Caco-2 (cell line): ENCODE measurements at regions not wholly inside any gene's neighbourhood (a gene's known extent, or its start where the extent isn't known, plus 50 kb on each side); places are given as distances from the start of the nearest gene placed in this dataset.

Experiments
- BruUV-seq: library from RNA; stranded (reverse); fragments of 400-500 nt; replicated peaks from 2 replicates; lab custom pipeline; 2021; lab: Mats Ljungman, UMichigan
- CTCF ChIA-PET: fragments of 300-600 bp; sonication (Branson Sonifier 250); formaldehyde crosslinking; loops from one replicate; lab custom pipeline; 2022; ENCODE audit warnings: antibody characterized with exemption; lab: Charles Lee
- POLR2A ChIA-PET: fragments of 300-600 bp; sonication (Branson Sonifier 250); formaldehyde crosslinking; loops from one replicate; lab custom pipeline; 2022; ENCODE audit warnings: antibody characterized with exemption; lab: Charles Lee
- DNase-seq, 2 experiments: peaks; one replicate each; pipeline versions ENCODE4 v3.0.0 to v3.0.0-alpha.2; 2020 to 2022
- H3K27me3 ChIP-seq: replicated peaks from 2 replicates; pipeline ENCODE4 v1.6.0; 2011; ENCODE audit warnings: low read length; ENCODE audit not compliant: control insufficient read depth, insufficient read depth
- H3K36me3 ChIP-seq: 2 replicates; pipeline ENCODE4 v1.5.1; 2011; ENCODE audit warnings: low read length; ENCODE audit not compliant: control insufficient read depth, insufficient read depth
- H3K4me1 ChIP-seq: fragments of 250-450 bp; sonication (Bioruptor Pico); 2 replicates; pipeline ENCODE4 v1.5.1; 2020; ENCODE audit warnings: mild to moderate bottlenecking
- H3K4me3 ChIP-seq: 2 replicates; pipeline ENCODE4 v1.5.1; 2011; ENCODE audit warnings: low read depth, mild to moderate bottlenecking, control low read depth, low read length
- H3K9me3 ChIP-seq: fragments of 250-450 bp; sonication (Bioruptor Pico); 2 replicates; pipeline ENCODE4 v1.5.1; 2020; ENCODE audit warnings: mild to moderate bottlenecking, moderate library complexity
- H3K27ac Mint-ChIP-seq: one replicate; pipeline ENCODE4 v1.8.0; 2022; ENCODE audit warnings: mixed read lengths; ENCODE audit not compliant: unreplicated experiment
- H3K27me3 Mint-ChIP-seq: one replicate; pipeline ENCODE4 v1.8.0; 2022; ENCODE audit warnings: mixed read lengths; ENCODE audit not compliant: insufficient read depth, unreplicated experiment
- H3K36me3 Mint-ChIP-seq: one replicate; pipeline ENCODE4 v1.8.0; 2022; ENCODE audit warnings: mild to moderate bottlenecking, mixed read lengths; ENCODE audit not compliant: insufficient read depth, unreplicated experiment
- H3K4me1 Mint-ChIP-seq: one replicate; pipeline ENCODE4 v1.8.0; 2022; ENCODE audit warnings: low read depth, mixed read lengths; ENCODE audit not compliant: unreplicated experiment
- H3K4me3 Mint-ChIP-seq: one replicate; pipeline ENCODE4 v1.8.0; 2022; ENCODE audit warnings: mild to moderate bottlenecking, moderate library complexity, mixed read lengths; ENCODE audit not compliant: unreplicated experiment
- H3K9me3 Mint-ChIP-seq: one replicate; pipeline ENCODE4 v1.8.0; 2022; ENCODE audit warnings: mixed read lengths; ENCODE audit not compliant: unreplicated experiment
- intact Hi-C: fragments of 100-400 bp; cut with micrococcal nuclease; formaldehyde crosslinking; loops from one replicate; pipeline ENCODE4 v1.10.0; 2022; ENCODE audit not compliant: unreplicated experiment
- TF ChIP-seq, protein P1 (sequence below), 2 experiments: fragments of 200-600 bp in 1 of 2; IDR thresholded peaks; 1 replicate in 1 of 2; 2 replicates in 1 of 2; pipeline versions ENCODE4 v1.5.1 to v1.8.0; 2011 to 2022; ENCODE audit warnings: antibody characterized with exemption in 1 of 2, control low read depth in 1 of 2, inconsistent platforms in 1 of 2, low read depth in 1 of 2, low read length in 1 of 2, mild to moderate bottlenecking in 1 of 2, moderate library complexity in 1 of 2; ENCODE audit not compliant: insufficient read depth in 1 of 2, severe bottlenecking in 1 of 2, unreplicated experiment in 1 of 2

DNA sequence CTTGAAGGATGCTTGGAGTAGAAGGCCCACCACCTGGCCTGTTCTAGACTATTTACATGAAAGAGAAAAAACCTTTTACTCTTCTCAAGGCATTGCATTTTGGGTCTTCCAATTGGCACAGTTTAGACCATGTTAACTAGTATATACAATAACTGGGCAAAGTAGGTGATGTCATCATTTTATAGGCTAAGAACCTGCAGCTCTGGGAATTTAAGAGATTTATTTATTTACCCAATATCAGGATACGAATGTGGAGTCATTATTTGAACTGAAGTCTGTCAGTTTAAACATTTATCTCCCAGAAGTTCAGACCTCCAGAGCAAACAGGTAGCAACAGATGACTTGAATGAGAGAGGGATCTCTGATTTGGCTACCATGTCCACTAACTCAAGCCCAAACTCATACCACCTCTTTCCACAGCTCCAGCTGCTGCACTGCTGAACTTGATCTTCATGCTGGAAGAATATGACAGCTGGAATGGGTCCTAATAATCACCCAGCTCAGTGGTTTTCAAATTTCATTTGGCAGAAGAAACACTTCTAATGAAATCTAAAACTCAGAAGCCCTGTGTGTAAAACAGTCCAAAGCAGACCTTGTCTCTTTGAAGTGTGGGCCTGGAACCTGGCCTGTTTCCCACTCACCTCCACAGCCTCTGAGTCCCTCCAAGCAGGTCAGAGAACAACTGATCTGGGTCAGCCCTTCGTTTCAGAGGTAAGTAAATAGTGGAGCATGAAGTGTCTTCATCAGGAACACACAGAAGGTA, 179.2 kb downstream of the EMP1 start:
- no peak overlapping the region for H3K4me3 Mint-ChIP-seq
- H3K9me3 Mint-ChIP-seq = peaks cover 20% of the 10 kb centered on the region
- TSS peak; percentile 84 for BruUV-seq
- intact Hi-C loops = no loop called here
- H3K4me3 ChIP-seq = no peak overlapping the region
- H3K9me3 ChIP-seq = no peaks in the 10 kb centered on the region
- H3K27me3 Mint-ChIP-seq = no peaks in the 10 kb centered on the region
- POLR2A ChIA-PET = no interaction called here
- H3K27ac Mint-ChIP-seq = no peak overlapping the region
- H3K4me1 Mint-ChIP-seq = peaks cover 14% of the 10 kb centered on the region
- H3K4me1 ChIP-seq = peaks cover 28% of the 10 kb centered on the region
- TF ChIP-seq, protein P1, sequence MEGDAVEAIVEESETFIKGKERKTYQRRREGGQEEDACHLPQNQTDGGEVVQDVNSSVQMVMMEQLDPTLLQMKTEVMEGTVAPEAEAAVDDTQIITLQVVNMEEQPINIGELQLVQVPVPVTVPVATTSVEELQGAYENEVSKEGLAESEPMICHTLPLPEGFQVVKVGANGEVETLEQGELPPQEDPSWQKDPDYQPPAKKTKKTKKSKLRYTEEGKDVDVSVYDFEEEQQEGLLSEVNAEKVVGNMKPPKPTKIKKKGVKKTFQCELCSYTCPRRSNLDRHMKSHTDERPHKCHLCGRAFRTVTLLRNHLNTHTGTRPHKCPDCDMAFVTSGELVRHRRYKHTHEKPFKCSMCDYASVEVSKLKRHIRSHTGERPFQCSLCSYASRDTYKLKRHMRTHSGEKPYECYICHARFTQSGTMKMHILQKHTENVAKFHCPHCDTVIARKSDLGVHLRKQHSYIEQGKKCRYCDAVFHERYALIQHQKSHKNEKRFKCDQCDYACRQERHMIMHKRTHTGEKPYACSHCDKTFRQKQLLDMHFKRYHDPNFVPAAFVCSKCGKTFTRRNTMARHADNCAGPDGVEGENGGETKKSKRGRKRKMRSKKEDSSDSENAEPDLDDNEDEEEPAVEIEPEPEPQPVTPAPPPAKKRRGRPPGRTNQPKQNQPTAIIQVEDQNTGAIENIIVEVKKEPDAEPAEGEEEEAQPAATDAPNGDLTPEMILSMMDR (IDR thresholded peaks at IDR 0.05; ENCODE audit: insufficient read depth in 1 of 2, low read depth in 1 of 2, low read length in 1 of 2, severe bottlenecking in 1 of 2, unreplicated experiment in 1 of 2) = no peak
- CTCF ChIA-PET = no interaction called here
- H3K36me3 Mint-ChIP-seq = no peaks in the 10 kb centered on the region
- H3K36me3 ChIP-seq = no peaks in the 10 kb centered on the region
- no peak for DNase-seq
- H3K27me3 ChIP-seq = no peaks in the 10 kb centered on the region

DNA sequence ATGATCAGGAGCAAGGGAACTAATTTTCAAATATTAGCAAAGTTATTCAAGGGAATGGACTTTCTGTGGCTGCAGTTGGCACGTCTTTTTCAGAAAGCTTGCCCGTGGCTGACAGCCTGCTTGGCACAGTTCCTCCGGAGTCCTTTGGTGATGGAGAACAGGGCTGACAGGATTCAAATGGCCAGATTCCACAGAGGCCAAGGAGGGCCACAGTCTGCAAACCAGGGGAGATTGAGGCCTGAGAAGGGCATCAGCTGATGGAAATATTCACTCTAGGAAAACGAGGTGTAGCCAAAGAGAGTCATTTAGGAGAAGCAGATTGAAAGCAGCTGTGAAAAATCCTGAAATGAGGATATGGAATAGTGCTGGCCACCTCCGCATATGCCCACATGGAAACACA, 178.3 kb downstream of the EMP1 start:
- ChIA-PET POLR2A (no interaction called here), CTCF (no interaction called here)
- DNase-seq = no peak
- Mint-ChIP-seq H3K27me3 (no peaks in the 10 kb centered on the region), H3K4me3 (no peak overlapping the region), H3K9me3 (peaks cover 16% of the 10 kb centered on the region), H3K4me1 (peaks cover 14% of the 10 kb centered on the region), H3K36me3 (no peaks in the 10 kb centered on the region), H3K27ac (no peak overlapping the region)
- H3K4me3 ChIP-seq = no peak overlapping the region
- H3K27me3 ChIP-seq = no peaks in the 10 kb centered on the region
- intact Hi-C loops = no loop called here
- BruUV-seq = no TSS peak
- H3K36me3 ChIP-seq = no peaks in the 10 kb centered on the region
- H3K4me1 ChIP-seq = peaks cover 28% of the 10 kb centered on the region
- TF ChIP-seq, protein P1 (IDR thresholded peaks at IDR 0.05; ENCODE audit: insufficient read depth in 1 of 2, low read depth in 1 of 2, low read length in 1 of 2, severe bottlenecking in 1 of 2, unreplicated experiment in 1 of 2) = no peak
- no peaks in the 10 kb centered on the region for H3K9me3 ChIP-seq

DNA sequence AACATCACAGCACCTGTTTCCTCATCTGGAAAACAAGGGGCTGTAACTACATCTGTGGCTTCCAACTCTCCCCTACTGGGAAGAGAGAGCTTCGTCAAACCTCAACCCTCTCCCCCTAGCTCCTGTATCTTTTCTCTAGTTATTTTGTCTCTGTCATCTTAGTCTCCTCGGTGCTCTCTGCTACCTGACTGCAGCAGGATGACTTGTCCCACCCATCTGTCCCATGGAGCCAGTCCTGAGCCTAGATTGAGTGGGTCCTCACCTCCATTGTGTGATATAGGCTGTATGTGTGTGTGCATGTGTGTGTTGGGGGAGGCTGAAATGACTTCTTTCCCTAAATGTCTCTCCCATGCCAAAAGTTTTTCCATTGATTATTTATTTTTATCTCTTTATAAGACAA, 177.3 kb downstream of the EMP1 start:
- H3K36me3 ChIP-seq = no peaks in the 10 kb centered on the region
- intact Hi-C loops = no loop called here
- no peaks in the 10 kb centered on the region for H3K9me3 ChIP-seq
- TF ChIP-seq, protein P1 (IDR thresholded peaks at IDR 0.05; ENCODE audit: insufficient read depth in 1 of 2, low read depth in 1 of 2, low read length in 1 of 2, severe bottlenecking in 1 of 2, unreplicated experiment in 1 of 2) = no peak
- no peak overlapping the region for H3K4me3 Mint-ChIP-seq
- no peak overlapping the region for H3K4me3 ChIP-seq
- H3K9me3 Mint-ChIP-seq = peaks cover 16% of the 10 kb centered on the region
- ChIA-PET POLR2A (no interaction called here), CTCF (no interaction called here)
- no peak overlapping the region for H3K27ac Mint-ChIP-seq
- no TSS peak for BruUV-seq
- DNase-seq = no peak
- H3K27me3 Mint-ChIP-seq = no peaks in the 10 kb centered on the region
- no peaks in the 10 kb centered on the region for H3K36me3 Mint-ChIP-seq
- no peaks in the 10 kb centered on the region for H3K27me3 ChIP-seq
- H3K4me1 Mint-ChIP-seq = peaks cover 14% of the 10 kb centered on the region
- peaks cover 30% of the 10 kb centered on the region for H3K4me1 ChIP-seq
